Caco-2 (cell line): ENCODE measurements at regions not wholly inside any gene's neighbourhood (a gene's known extent, or its start where the extent isn't known, plus 50 kb on each side); places are given as distances from the start of the nearest gene placed in this dataset.
A peak's percentile ranks its signal among the peaks of the same experiment; 100 is the strongest.

ENCODE experiments used
- BruUV-seq: library from RNA; stranded (reverse); fragments of 400-500 nt; replicated peaks from 2 replicates; lab custom pipeline; 2021; lab: Mats Ljungman, UMichigan
- CTCF ChIA-PET: fragments of 300-600 bp; sonication (Branson Sonifier 250); formaldehyde crosslinking; loops from one replicate; lab custom pipeline; 2022; ENCODE audit warnings: antibody characterized with exemption; lab: Charles Lee
- POLR2A ChIA-PET: fragments of 300-600 bp; sonication (Branson Sonifier 250); formaldehyde crosslinking; loops from one replicate; lab custom pipeline; 2022; ENCODE audit warnings: antibody characterized with exemption; lab: Charles Lee
- DNase-seq, 2 experiments: peaks; one replicate each; pipeline versions ENCODE4 v3.0.0 to v3.0.0-alpha.2; 2020 to 2022
- H3K27me3 ChIP-seq: replicated peaks from 2 replicates; pipeline ENCODE4 v1.6.0; 2011; ENCODE audit warnings: low read length; ENCODE audit not compliant: control insufficient read depth, insufficient read depth
- H3K36me3 ChIP-seq: 2 replicates; pipeline ENCODE4 v1.5.1; 2011; ENCODE audit warnings: low read length; ENCODE audit not compliant: control insufficient read depth, insufficient read depth
- H3K4me1 ChIP-seq: fragments of 250-450 bp; sonication (Bioruptor Pico); 2 replicates; pipeline ENCODE4 v1.5.1; 2020; ENCODE audit warnings: mild to moderate bottlenecking
- H3K4me3 ChIP-seq: 2 replicates; pipeline ENCODE4 v1.5.1; 2011; ENCODE audit warnings: low read depth, mild to moderate bottlenecking, control low read depth, low read length
- H3K9me3 ChIP-seq: fragments of 250-450 bp; sonication (Bioruptor Pico); 2 replicates; pipeline ENCODE4 v1.5.1; 2020; ENCODE audit warnings: mild to moderate bottlenecking, moderate library complexity
- H3K27ac Mint-ChIP-seq: one replicate; pipeline ENCODE4 v1.8.0; 2022; ENCODE audit warnings: mixed read lengths; ENCODE audit not compliant: unreplicated experiment
- H3K27me3 Mint-ChIP-seq: one replicate; pipeline ENCODE4 v1.8.0; 2022; ENCODE audit warnings: mixed read lengths; ENCODE audit not compliant: insufficient read depth, unreplicated experiment
- H3K36me3 Mint-ChIP-seq: one replicate; pipeline ENCODE4 v1.8.0; 2022; ENCODE audit warnings: mild to moderate bottlenecking, mixed read lengths; ENCODE audit not compliant: insufficient read depth, unreplicated experiment
- H3K4me1 Mint-ChIP-seq: one replicate; pipeline ENCODE4 v1.8.0; 2022; ENCODE audit warnings: low read depth, mixed read lengths; ENCODE audit not compliant: unreplicated experiment
- H3K4me3 Mint-ChIP-seq: one replicate; pipeline ENCODE4 v1.8.0; 2022; ENCODE audit warnings: mild to moderate bottlenecking, moderate library complexity, mixed read lengths; ENCODE audit not compliant: unreplicated experiment
- H3K9me3 Mint-ChIP-seq: one replicate; pipeline ENCODE4 v1.8.0; 2022; ENCODE audit warnings: mixed read lengths; ENCODE audit not compliant: unreplicated experiment
- CTCF ChIP-seq, 2 experiments: fragments of 200-600 bp in 1 of 2; IDR thresholded peaks; 1 replicate in 1 of 2; 2 replicates in 1 of 2; pipeline versions ENCODE4 v1.5.1 to v1.8.0; 2011 to 2022; ENCODE audit warnings: antibody characterized with exemption in 1 of 2, control low read depth in 1 of 2, inconsistent platforms in 1 of 2, low read depth in 1 of 2, low read length in 1 of 2, mild to moderate bottlenecking in 1 of 2, moderate library complexity in 1 of 2; ENCODE audit not compliant: insufficient read depth in 1 of 2, severe bottlenecking in 1 of 2, unreplicated experiment in 1 of 2
- intact Hi-C: fragments of 100-400 bp; cut with micrococcal nuclease; formaldehyde crosslinking; loops from one replicate; pipeline ENCODE4 v1.10.0; 2022; ENCODE audit not compliant: unreplicated experiment

DNA sequence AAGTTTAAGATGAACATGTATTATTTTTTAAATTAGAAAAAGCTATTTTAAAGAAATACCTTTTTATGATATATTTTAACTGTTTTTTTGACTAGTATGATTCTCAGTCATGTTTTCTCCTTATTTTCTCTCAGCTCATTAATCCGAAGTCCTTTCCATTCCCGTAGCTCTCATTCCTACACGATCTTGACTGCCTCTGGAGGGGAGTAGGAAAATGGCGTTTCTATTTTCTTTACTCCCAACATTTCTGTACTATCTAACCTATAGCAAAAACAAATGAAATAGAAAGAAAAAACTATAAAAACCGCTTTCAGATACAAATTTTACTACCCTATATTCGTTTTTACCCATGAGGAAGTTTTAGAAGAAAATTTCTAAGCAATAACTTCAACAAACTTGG, 343.8 kb downstream of the RBM26 start:
- Mint-ChIP-seq H3K27ac (no peak overlapping the region), H3K4me1 (no peaks in the 10 kb centered on the region), H3K4me3 (no peak overlapping the region), H3K36me3 (no peaks in the 10 kb centered on the region), H3K27me3 (peaks cover 13% of the 10 kb centered on the region), H3K9me3 (no peaks in the 10 kb centered on the region)
- DNase-seq: no peak
- H3K27me3 ChIP-seq: no peaks in the 10 kb centered on the region; the same call in 1 of the 2 replicates
- intact Hi-C loops: no loop called here
- H3K9me3 ChIP-seq: no peaks in the 10 kb centered on the region
- no peaks in the 10 kb centered on the region for H3K4me1 ChIP-seq
- CTCF ChIA-PET: no interaction called here
- H3K36me3 ChIP-seq: no peaks in the 10 kb centered on the region
- no peak overlapping the region for H3K4me3 ChIP-seq
- no peak for TF ChIP-seq CTCF (IDR thresholded peaks at IDR 0.05; ENCODE audit: insufficient read depth in 1 of 2, low read depth in 1 of 2, low read length in 1 of 2, severe bottlenecking in 1 of 2, unreplicated experiment in 1 of 2)
- no TSS peak for BruUV-seq
- POLR2A ChIA-PET: no interaction called here

- intact Hi-C loops: no loop called here
- Mint-ChIP-seq H3K27me3 (peaks cover 12% of the 10 kb centered on the region), H3K27ac (no peak overlapping the region)
Observed at GRCh38 chr13:79060216-79060615, 345.8 kb downstream of the RBM26 start.

DNA sequence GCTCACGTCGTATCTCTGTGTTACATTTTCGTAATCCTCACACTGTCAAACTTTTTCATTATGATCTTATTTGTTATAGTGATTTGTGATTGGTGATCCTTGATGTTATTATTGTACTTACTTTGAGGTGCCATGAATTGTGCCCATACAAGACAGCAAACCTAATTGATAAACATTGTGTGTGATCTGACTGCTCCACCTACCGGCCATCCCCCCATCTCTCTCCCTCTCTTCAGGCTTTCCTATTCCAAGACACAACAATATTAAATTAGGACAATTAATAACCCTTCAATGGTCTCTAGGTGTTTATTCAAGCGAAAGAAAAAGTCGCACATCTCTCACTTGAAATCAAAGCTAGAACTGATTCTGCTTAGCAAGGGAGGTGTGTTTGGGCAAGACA, 349.3 kb downstream of the RBM26 start:
- H3K4me1 ChIP-seq: no peaks in the 10 kb centered on the region
- H3K36me3 ChIP-seq: no peaks in the 10 kb centered on the region
- BruUV-seq: no TSS peak
- no peak for DNase-seq
- no peak overlapping the region for H3K4me3 ChIP-seq
- TF ChIP-seq CTCF (IDR thresholded peaks at IDR 0.05; ENCODE audit: insufficient read depth in 1 of 2, low read depth in 1 of 2, low read length in 1 of 2, severe bottlenecking in 1 of 2, unreplicated experiment in 1 of 2): peak; percentile 37 to 46
- no peaks in the 10 kb centered on the region for H3K36me3 Mint-ChIP-seq
- H3K9me3 ChIP-seq: no peaks in the 10 kb centered on the region
- intact Hi-C loops: loop anchor here (1.0 kb wide), 1 partner anchor 919 kb away; no protein-coding TSS in a partner anchor
- no peak overlapping the region for H3K27ac Mint-ChIP-seq
- POLR2A ChIA-PET: no interaction called here
- H3K4me3 Mint-ChIP-seq: no peak overlapping the region
- H3K27me3 ChIP-seq: no peaks in the 10 kb centered on the region
- no peaks in the 10 kb centered on the region for H3K4me1 Mint-ChIP-seq
- CTCF ChIA-PET: no interaction called here
- H3K27me3 Mint-ChIP-seq: peaks cover 9% of the 10 kb centered on the region
- H3K9me3 Mint-ChIP-seq: no peaks in the 10 kb centered on the region

More at GRCh38 chr13:79060216-79060615, 345.8 kb downstream of the RBM26 start:
- TF ChIP-seq CTCF (IDR thresholded peaks at IDR 0.05; ENCODE audit: insufficient read depth in 1 of 2, low read depth in 1 of 2, low read length in 1 of 2, severe bottlenecking in 1 of 2, unreplicated experiment in 1 of 2): peak; percentile 5 to 10
- CTCF ChIA-PET: interaction anchor here (1.1 kb wide), 1 partner anchor 17 kb away, joined by 3 read pairs; no protein-coding TSS in a partner anchor
- BruUV-seq: no TSS peak
- POLR2A ChIA-PET: no interaction called here
- Histone ChIP-seq H3K4me1 (no peaks in the 10 kb centered on the region), H3K36me3 (no peaks in the 10 kb centered on the region), H3K4me3 (no peak overlapping the region), H3K27me3 (no peaks in the 10 kb centered on the region), H3K9me3 (no peaks in the 10 kb centered on the region)
- no peaks in the 10 kb centered on the region for H3K4me1 Mint-ChIP-seq
- no peaks in the 10 kb centered on the region for H3K36me3 Mint-ChIP-seq
- no peaks in the 10 kb centered on the region for H3K9me3 Mint-ChIP-seq
- H3K4me3 Mint-ChIP-seq: no peak overlapping the region
- no peak for DNase-seq
